Sigmoid colon (tissue), 6 donors: ENCODE measurements at regions not wholly inside any gene's neighbourhood (a gene's known extent, or its start where the extent isn't known, plus 50 kb on each side); places are given as distances from the start of the nearest gene placed in this dataset.

Experiments used
- DNase-seq: peaks from one replicate; pipeline ENCODE4 v3.0.0-alpha.2; 2019
- H3K27ac ChIP-seq, 4 donors: fragments of 200-600 bp; sonication (generic); one replicate each; pipeline ENCODE4 v1.5.1; 2016 to 2019; ENCODE audit warnings: mild to moderate bottlenecking in 1 of 4
- H3K27me3 ChIP-seq, 3 donors: fragments of 200-600 bp; sonication (generic); one replicate each; pipeline ENCODE4 v1.5.1; 2019; ENCODE audit warnings: mild to moderate bottlenecking in 1 of 3
- H3K36me3 ChIP-seq, 4 donors: fragments of 200-600 bp; sonication (generic); one replicate each; pipeline ENCODE4 v1.5.1; 2016 to 2019
- H3K4me1 ChIP-seq, 4 donors: fragments of 200-600 bp; sonication (generic); one replicate each; pipeline ENCODE4 v1.5.1; 2017 to 2019
- H3K4me3 ChIP-seq, 4 donors: fragments of 200-600 bp; sonication (generic); one replicate each; pipeline ENCODE4 v1.5.1; 2017 to 2019; ENCODE audit warnings: mild to moderate bottlenecking in 2 of 4, moderate library complexity in 1 of 4
- H3K9me3 ChIP-seq, 4 donors: fragments of 200-600 bp in 3 of 4; sonication (generic) in 3 of 4; one replicate each; pipeline versions ENCODE4 v1.5.1 to v1.6.1; 2013 to 2019
- EP300 ChIP-seq, 4 donors: sonication (generic); formaldehyde crosslinking; IDR thresholded peaks; one replicate each; pipeline ENCODE4 v1.6.1; 2017; ENCODE audit warnings: antibody characterized with exemption in 4 of 4
- POLR2A ChIP-seq, 2 donors: fragments of 450-650 bp; IDR thresholded peaks; one replicate each; pipeline ENCODE4 v1.6.1; 2016; ENCODE audit warnings: antibody characterized with exemption in 2 of 2, mild to moderate bottlenecking in 2 of 2, moderate library complexity in 2 of 2
- POLR2AphosphoS5 ChIP-seq, 4 donors: sonication (generic); formaldehyde crosslinking; IDR thresholded peaks; one replicate each; pipeline ENCODE4 v1.6.1; 2017; ENCODE audit warnings: antibody characterized with exemption in 4 of 4
- WGBS, 2 donors: extraction: QIAGEN DNeasy Blood & Tissue Kit; methylation state at CpG; one replicate each; pipeline ENCODE4 v1.1.7; 2013; 5-methylcytosine and 5-hydroxymethylcytosine counted together
- intact Hi-C: fragments of 100-400 bp; cut with DNase I; formaldehyde crosslinking; loops from one replicate; pipeline ENCODE4 v1.15.1; 2023
- TF ChIP-seq, protein P1 (sequence below), 4 experiments: fragments of 450-650 bp in 3 of 4; fragments of 200-600 bp in 1 of 4; IDR thresholded peaks; one replicate each; pipeline ENCODE4 v1.5.1; 2016 to 2019; ENCODE audit warnings: antibody characterized with exemption in 4 of 4, mild to moderate bottlenecking in 3 of 4, moderate library complexity in 2 of 4
- donor health status: healthy with polysubstance abuse.
- donor health status: healthy.

DNA sequence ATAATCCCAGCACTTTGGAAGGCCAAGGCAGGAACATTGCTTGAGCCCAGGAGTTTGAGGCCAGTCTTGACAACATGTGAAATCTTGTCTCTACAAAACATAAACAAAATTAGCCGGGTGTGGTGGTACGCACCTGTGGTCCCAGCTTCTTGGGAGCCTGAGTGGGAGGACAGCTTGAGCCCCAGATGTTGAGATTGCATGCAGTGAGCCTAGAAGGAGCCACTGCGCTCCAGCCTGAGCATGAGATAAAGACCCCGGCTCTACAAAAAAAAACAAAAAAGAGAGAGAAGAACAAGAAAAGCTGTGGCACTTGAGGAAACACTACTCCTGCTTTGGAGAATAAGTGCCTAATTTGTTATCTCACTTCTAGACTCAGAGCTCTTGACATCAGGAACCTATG, 146.6 kb downstream of the GLUL start:
- Histone ChIP-seq H3K36me3 (no peaks in the 10 kb centered on the region), H3K4me3 (no peak overlapping the region), H3K9me3 (no peaks in the 10 kb centered on the region), H3K27ac (no peak overlapping the region), H3K4me1 (no peaks in the 10 kb centered on the region), H3K27me3 (no peaks in the 10 kb centered on the region)
- intact Hi-C loops: no loop called here
- no peak for DNase-seq
- TF ChIP-seq, protein P1, sequence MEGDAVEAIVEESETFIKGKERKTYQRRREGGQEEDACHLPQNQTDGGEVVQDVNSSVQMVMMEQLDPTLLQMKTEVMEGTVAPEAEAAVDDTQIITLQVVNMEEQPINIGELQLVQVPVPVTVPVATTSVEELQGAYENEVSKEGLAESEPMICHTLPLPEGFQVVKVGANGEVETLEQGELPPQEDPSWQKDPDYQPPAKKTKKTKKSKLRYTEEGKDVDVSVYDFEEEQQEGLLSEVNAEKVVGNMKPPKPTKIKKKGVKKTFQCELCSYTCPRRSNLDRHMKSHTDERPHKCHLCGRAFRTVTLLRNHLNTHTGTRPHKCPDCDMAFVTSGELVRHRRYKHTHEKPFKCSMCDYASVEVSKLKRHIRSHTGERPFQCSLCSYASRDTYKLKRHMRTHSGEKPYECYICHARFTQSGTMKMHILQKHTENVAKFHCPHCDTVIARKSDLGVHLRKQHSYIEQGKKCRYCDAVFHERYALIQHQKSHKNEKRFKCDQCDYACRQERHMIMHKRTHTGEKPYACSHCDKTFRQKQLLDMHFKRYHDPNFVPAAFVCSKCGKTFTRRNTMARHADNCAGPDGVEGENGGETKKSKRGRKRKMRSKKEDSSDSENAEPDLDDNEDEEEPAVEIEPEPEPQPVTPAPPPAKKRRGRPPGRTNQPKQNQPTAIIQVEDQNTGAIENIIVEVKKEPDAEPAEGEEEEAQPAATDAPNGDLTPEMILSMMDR (IDR thresholded peaks at IDR 0.05): no peak
- TF ChIP-seq POLR2A (IDR thresholded peaks at IDR 0.05) (no peak), EP300 (IDR thresholded peaks at IDR 0.05) (no peak), POLR2AphosphoS5 (IDR thresholded peaks at IDR 0.05) (no peak)
- 94 to 98% methylated on average over 4 of the region's 4 CpGs for WGBS, 2 donors

DNA sequence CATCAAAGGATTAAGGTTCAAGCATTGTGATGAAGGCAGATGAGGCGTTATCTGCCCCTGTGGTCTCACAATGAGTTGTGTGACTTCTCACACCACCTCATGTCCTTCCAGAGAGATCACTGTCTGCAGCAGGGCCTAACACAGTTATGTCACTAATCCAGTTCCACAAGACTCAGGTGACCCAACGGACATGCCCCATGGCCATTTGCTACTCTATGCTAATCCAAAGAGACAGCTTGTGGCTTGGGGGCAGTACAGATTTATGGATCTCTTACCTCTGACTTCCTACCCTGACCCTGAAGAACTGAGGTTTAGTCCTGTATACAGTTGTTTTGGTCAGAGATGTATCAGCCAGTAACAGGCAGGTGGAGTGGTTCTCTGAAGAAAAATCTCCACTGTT, 147.1 kb downstream of the GLUL start:
- intact Hi-C loops: no loop called here
- Histone ChIP-seq H3K36me3 (no peaks in the 10 kb centered on the region), H3K27me3 (no peaks in the 10 kb centered on the region), H3K27ac (no peak overlapping the region), H3K4me3 (no peak overlapping the region), H3K4me1 (no peaks in the 10 kb centered on the region), H3K9me3 (no peaks in the 10 kb centered on the region)
- no peak for DNase-seq
- TF ChIP-seq EP300 (IDR thresholded peaks at IDR 0.05) (no peak), POLR2AphosphoS5 (IDR thresholded peaks at IDR 0.05) (no peak), POLR2A (IDR thresholded peaks at IDR 0.05) (no peak)
- TF ChIP-seq, protein P1 (IDR thresholded peaks at IDR 0.05): no peak
- 85 to 95% methylated on average over 2 of the region's 2 CpGs for WGBS, 2 donors

DNA sequence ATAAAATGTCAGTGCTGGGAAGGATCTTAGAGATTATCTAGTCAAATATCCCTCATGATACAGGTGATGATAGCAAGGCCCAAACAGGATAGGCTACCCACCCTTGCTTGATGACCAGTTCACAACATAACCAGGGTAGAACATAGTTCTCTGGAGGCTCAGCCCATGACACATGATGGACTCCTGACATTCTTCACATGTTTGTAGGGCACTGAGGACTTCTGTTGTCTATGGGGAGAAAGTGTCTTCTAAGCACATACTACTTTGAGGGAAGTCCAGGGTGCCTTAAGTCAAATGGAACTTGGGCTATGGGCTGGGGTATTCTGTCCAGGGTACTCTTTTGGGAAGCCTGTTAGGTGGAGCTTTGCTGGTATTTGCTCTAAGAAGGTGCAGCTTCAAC, 148.9 kb downstream of the GLUL start:
- TF ChIP-seq EP300 (IDR thresholded peaks at IDR 0.05): no peak
- no peak for TF ChIP-seq POLR2AphosphoS5 (IDR thresholded peaks at IDR 0.05)
- TF ChIP-seq POLR2A (IDR thresholded peaks at IDR 0.05): no peak
- TF ChIP-seq, protein P1 (IDR thresholded peaks at IDR 0.05): no peak
- intact Hi-C loops: no loop called here
- Histone ChIP-seq H3K27me3 (no peaks in the 10 kb centered on the region), H3K9me3 (no peaks in the 10 kb centered on the region), H3K4me3 (no peak overlapping the region), H3K4me1 (no peaks in the 10 kb centered on the region), H3K36me3 (no peaks in the 10 kb centered on the region), H3K27ac (no peak overlapping the region)
- no peak for DNase-seq

DNA sequence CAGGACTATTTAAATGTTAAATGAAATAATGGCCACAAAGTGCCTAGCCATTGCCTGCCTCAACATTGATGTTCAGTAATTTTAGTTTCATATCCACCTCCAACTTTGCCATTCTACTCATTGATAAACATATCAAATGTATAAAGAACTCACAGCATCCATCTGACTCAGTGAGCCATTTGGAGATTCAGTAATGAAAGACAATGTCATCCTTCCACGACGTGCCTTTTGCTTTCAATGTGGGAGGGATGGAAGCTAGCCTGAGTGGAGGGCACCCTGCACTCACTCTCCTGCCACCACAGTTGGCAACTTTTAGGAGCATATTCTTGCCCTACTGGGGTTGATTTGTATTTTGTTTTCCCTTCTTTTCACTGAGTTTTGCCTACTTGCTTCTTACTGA, 151.5 kb downstream of the GLUL start:
- WGBS, 2 donors: 86 to 94% methylated on average over 2 of the region's 2 CpGs
- no peaks in the 10 kb centered on the region for H3K9me3 ChIP-seq
- H3K4me3 ChIP-seq: no peak overlapping the region
- intact Hi-C loops: no loop called here
- H3K27me3 ChIP-seq: no peaks in the 10 kb centered on the region
- no peaks in the 10 kb centered on the region for H3K36me3 ChIP-seq
- no peaks in the 10 kb centered on the region for H3K4me1 ChIP-seq
- no peak overlapping the region for H3K27ac ChIP-seq
- no peak for DNase-seq
- TF ChIP-seq, protein P1 (IDR thresholded peaks at IDR 0.05): no peak
- TF ChIP-seq POLR2A (IDR thresholded peaks at IDR 0.05) (no peak), POLR2AphosphoS5 (IDR thresholded peaks at IDR 0.05) (no peak), EP300 (IDR thresholded peaks at IDR 0.05) (no peak)

- intact Hi-C loops: no loop called here
- no peaks in the 10 kb centered on the region for H3K27me3 ChIP-seq
- H3K27ac ChIP-seq: no peak overlapping the region
- no peaks in the 10 kb centered on the region for H3K4me1 ChIP-seq
- H3K4me3 ChIP-seq: no peak overlapping the region
- no peak for DNase-seq
- no peaks in the 10 kb centered on the region for H3K36me3 ChIP-seq
- no peak for TF ChIP-seq POLR2A (IDR thresholded peaks at IDR 0.05)
- TF ChIP-seq EP300 (IDR thresholded peaks at IDR 0.05): no peak
- WGBS, 2 donors: 91 to 94% methylated on average over 1 of the region's 1 CpG
- no peaks in the 10 kb centered on the region for H3K9me3 ChIP-seq
These were observed 153.2 kb downstream of the GLUL start for GRCh38 chr1:182238421-182238820.
